Kidney (tissue), 13 donors: ENCODE measurements at regions not wholly inside any gene's neighbourhood (a gene's known extent, or its start where the extent isn't known, plus 50 kb on each side); places are given as distances from the start of the nearest gene placed in this dataset.

Source experiments
- DNase-seq, 5 donors: peaks; one replicate each; pipeline ENCODE4 v3.0.0-alpha.2; 2013 to 2020
- FAIRE-seq: peaks from 2 replicates; lab custom pipeline; 2012; peaks lifted over from hg19 to GRCh38; lab: Jason Lieb, UNC
- H3K27ac ChIP-seq, 2 donors: one replicate each; pipeline ENCODE4 v1.7.0; 2013; ENCODE audit warnings: low read depth in 2 of 2, low read length in 2 of 2, inconsistent platforms in 1 of 2
- H3K27me3 ChIP-seq: one replicate; pipeline ENCODE4 v1.7.1; 2013; ENCODE audit warnings: low read length, inconsistent platforms; ENCODE audit not compliant: control insufficient read depth, insufficient read depth
- H3K36me3 ChIP-seq, 3 donors: one replicate each; pipeline versions ENCODE4 v1.7.0 to v1.7.1; 2013; ENCODE audit warnings: low read length in 3 of 3, control low read depth in 1 of 3, inconsistent platforms in 1 of 3; ENCODE audit not compliant: insufficient read depth in 3 of 3, control insufficient read depth in 2 of 3
- H3K4me1 ChIP-seq, 3 donors: one replicate each; pipeline versions ENCODE4 v1.7.0 to v1.7.1; 2013; ENCODE audit warnings: low read length in 3 of 3, inconsistent platforms in 1 of 3, low read depth in 1 of 3; ENCODE audit not compliant: control insufficient read depth in 2 of 3, insufficient read depth in 2 of 3
- H3K4me3 ChIP-seq, 3 donors: one replicate each; pipeline versions ENCODE4 v1.7.0 to v1.8.1; 2013; ENCODE audit warnings: low read length in 3 of 3, control low read depth in 1 of 3, inconsistent platforms in 1 of 3
- H3K9ac ChIP-seq, 3 donors: one replicate each; pipeline versions ENCODE4 v1.7.0 to v1.7.1; 2013; ENCODE audit warnings: low read length in 3 of 3, control low read depth in 1 of 3, inconsistent platforms in 1 of 3
- H3K9me3 ChIP-seq, 3 donors: one replicate each; pipeline versions ENCODE4 v1.7.0 to v1.7.1; 2013; ENCODE audit warnings: low read length in 3 of 3, control low read depth in 1 of 3, inconsistent platforms in 1 of 3; ENCODE audit not compliant: control insufficient read depth in 2 of 3, insufficient read depth in 1 of 3
- intact Hi-C: fragments of 100-400 bp; cut with DNase I; formaldehyde crosslinking; loops from one replicate; pipeline ENCODE4 v1.11.1; 2022
- TF ChIP-seq, protein P1 (sequence below): IDR thresholded peaks from 3 replicates; pipeline ENCODE4 v1.5.1; 2012; ENCODE audit warnings: mild to moderate bottlenecking, moderate library complexity, borderline replicate concordance; ENCODE audit not compliant: insufficient read depth; ENCODE audit errors: extremely low read depth
- donor health status: control.
- donor health status: control.
- donor health status: control.
- donor health status: control.
- donor health status: control.
- donor health status: DM: yes; HTN: yes; CAD: no.
- donor health status: Normal renal cell carcinoma (clear cell type).

DNA sequence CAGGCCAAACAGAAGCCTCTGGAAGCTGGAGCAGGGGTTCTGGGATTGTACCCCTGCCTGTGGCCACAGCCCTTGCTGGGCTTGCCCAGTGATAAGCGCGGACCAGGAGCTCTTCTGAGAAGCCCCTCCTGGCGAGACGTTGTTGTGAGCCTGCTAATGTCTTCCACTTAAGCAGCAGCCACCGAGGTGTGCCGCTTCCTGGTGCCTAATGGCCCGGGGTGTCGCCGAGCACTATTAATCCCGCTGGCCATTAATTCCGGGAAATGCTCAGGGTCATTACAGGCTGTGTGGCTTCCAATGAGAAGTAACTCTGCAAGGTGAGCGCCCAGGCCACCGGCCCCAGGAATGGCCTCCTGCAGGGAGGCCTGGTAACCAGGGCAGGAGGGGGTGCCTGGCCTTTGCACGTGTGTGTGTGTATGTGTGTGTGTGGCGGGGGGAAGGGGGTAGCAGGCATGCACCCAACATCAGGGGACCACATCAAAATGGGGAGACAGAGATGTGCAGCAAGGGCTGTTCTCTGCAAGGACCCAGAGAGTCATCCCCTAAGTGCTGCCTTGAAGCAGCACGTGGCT is 175.0 kb downstream of the URI1 start:
- Histone ChIP-seq H3K9ac (no peak overlapping the region), H3K4me3 (no peak overlapping the region), H3K27ac (no peak overlapping the region), H3K27me3 (peaks cover 5% of the 10 kb centered on the region), H3K36me3 (no peaks in the 10 kb centered on the region), H3K4me1 (peaks cover 0 to 3% (median 0%) of the 10 kb centered on the region in 3 donors), H3K9me3 (peaks cover 0 to 4% (median 0%) of the 10 kb centered on the region in 3 donors)
- TF ChIP-seq, protein P1, sequence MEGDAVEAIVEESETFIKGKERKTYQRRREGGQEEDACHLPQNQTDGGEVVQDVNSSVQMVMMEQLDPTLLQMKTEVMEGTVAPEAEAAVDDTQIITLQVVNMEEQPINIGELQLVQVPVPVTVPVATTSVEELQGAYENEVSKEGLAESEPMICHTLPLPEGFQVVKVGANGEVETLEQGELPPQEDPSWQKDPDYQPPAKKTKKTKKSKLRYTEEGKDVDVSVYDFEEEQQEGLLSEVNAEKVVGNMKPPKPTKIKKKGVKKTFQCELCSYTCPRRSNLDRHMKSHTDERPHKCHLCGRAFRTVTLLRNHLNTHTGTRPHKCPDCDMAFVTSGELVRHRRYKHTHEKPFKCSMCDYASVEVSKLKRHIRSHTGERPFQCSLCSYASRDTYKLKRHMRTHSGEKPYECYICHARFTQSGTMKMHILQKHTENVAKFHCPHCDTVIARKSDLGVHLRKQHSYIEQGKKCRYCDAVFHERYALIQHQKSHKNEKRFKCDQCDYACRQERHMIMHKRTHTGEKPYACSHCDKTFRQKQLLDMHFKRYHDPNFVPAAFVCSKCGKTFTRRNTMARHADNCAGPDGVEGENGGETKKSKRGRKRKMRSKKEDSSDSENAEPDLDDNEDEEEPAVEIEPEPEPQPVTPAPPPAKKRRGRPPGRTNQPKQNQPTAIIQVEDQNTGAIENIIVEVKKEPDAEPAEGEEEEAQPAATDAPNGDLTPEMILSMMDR = no peak
- DNase-seq (peak in 3 of 5 donors; percentile 77 to 82 (median 78)), FAIRE-seq (no peak)
- intact Hi-C loops = no loop called here

DNA sequence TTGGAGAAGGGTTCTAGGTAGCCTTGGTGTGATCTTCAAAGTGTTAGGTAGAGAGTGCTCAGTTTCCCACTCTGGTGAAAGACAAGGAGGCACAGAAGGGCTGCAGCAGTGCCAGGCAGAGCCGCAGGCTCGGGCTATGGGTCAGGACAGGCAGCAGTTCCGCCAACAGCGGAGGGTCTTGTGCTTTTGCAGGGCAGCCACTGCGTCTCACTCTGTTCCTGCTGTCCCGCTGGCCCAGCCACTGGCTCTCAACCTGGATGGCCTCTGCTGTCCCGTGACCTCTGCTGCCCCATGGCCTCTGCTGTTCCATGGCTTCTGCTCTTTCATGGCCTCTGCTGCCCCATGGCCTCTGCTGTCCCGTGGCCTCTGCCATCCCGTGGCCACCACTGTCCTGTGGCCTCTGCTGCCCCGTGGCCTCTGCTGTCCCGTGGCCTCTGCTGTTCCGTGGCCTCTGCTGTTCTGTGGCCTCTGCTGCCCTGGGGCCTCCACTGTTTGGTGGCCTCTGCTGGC is 175.7 kb downstream of the URI1 start:
- Histone ChIP-seq H3K9me3 (peaks cover 0 to 4% (median 0%) of the 10 kb centered on the region in 3 donors), H3K27ac (no peak overlapping the region), H3K36me3 (no peaks in the 10 kb centered on the region), H3K4me1 (peaks cover 0 to 3% (median 0%) of the 10 kb centered on the region in 3 donors), H3K27me3 (peaks cover 5% of the 10 kb centered on the region), H3K9ac (no peak overlapping the region), H3K4me3 (no peak overlapping the region)
- FAIRE-seq (no peak), DNase-seq (no peak)
- intact Hi-C loops = no loop called here
- TF ChIP-seq, protein P1 = no peak

DNA sequence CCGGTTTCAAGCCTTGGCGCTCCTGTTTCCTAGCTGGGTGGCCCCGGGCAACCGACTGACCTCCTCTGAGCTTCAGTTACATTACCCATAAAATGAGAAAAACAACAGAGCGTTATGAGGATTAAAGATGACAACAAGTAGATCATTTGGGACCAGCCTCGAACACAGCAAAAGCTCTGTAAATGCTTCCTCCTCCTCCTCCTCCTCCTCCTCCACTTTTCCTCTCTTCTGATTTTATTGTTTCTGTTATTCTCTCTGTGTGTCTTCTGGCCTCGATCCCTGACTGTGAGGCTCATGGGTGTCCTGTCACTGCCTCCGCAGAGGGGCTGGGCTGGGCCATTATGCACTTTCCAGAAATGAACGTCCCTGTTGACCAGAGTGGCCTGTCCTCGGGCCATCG is 176.2 kb downstream of the URI1 start:
- intact Hi-C loops = no loop called here
- Histone ChIP-seq H3K27me3 (peaks cover 5% of the 10 kb centered on the region), H3K27ac (no peak overlapping the region), H3K4me1 (peaks cover 0 to 3% (median 0%) of the 10 kb centered on the region in 3 donors), H3K4me3 (no peak overlapping the region), H3K9me3 (peaks cover 0 to 4% (median 0%) of the 10 kb centered on the region in 3 donors), H3K36me3 (no peaks in the 10 kb centered on the region), H3K9ac (no peak overlapping the region)
- TF ChIP-seq, protein P1 = no peak
- no peak for DNase-seq
- no peak for FAIRE-seq
